ENCODE measurements at regions not wholly inside any gene's neighbourhood (a gene's known extent, or its start where the extent isn't known, plus 50 kb on each side); places are given as distances from the start of the nearest gene placed in this dataset.

GRCh38 chr6:113451049-113451448 lies 406.1 kb upstream of the MARCKS start:
- DNase-seq (ENCODE audit: low read depth in 2 of 2) = no peak

- DNase-seq (ENCODE audit: low read depth in 2 of 2) = no peak
These were observed 399.9 kb upstream of the MARCKS start for GRCh38 chr6:113457198-113457597.

- DNase-seq (ENCODE audit: low read depth in 2 of 2) = no peak
These were observed 399.4 kb upstream of the MARCKS start for GRCh38 chr6:113457751-113458150.

DNA sequence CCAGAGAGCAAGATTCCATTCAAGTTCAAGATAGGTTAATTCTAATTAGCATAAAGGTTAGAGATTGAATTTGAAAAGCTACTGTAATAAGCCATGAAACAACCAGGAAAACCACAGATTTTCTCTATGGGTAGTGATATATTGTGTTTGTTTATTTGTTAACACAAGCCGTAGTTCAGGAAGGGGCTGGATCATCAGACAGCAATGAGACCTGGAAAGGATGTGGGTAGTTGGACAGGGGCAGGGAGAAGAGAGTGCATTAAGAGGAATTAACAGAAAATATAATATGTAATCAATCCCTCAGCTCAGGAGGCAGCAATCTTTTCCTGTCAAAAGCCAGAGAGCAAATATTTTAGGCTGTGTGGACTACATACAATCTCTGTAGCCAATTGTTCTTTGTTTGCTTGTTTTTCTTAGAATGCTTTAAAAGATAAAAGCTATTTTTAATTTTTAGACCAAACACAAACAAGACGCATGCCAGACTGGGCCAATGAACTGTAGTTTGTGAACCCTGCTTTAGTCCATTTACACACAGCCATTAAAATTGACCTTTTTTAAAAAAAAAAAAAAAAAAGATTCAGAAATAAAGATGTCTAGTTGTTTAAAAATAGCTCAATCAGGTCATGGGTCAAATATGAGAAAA lies 398.7 kb upstream of the MARCKS start:
- DNase-seq (ENCODE audit: low read depth in 2 of 2) = no peak

DNA sequence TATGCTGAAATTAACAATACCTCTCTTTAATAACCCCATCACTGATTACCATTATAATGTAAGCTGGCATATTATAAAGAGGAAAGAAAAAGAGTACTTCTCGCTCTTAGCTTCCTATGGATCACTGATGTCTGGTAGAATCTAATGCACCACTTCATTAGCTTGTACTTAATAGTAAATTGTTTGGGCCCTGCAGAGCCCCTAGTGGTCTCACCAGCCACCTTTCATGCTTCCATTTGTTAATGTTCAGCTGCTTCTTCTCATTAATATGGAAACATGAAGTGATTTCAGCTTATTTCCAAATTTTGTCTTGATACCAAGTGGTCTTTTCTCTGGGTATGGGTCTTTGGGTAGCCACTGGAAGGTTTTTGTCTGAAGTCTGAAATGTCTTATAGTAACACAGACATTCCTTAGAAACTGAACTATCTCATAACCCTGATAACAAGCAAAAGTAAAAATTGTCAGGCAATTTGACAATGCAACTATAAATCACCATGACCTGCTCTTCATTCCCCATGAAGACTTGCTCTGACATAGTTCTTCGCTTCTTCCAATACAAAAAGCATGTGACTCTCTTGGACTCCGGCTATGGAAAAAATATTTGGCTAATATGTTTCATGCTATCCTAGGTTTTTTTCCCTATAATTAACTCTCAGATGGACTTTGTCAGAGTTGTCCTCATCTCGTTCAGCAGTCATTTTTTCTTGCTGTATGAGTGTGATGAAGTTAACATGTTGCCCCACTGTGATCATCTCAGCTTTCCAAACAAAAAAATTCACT lies 395.8 kb upstream of the MARCKS start:
- DNase-seq (ENCODE audit: low read depth in 2 of 2) = no peak

GRCh38 chr6:113464536-113464935 lies 392.6 kb upstream of the MARCKS start:
- DNase-seq (ENCODE audit: low read depth in 2 of 2) = no peak

- DNase-seq (ENCODE audit: low read depth in 2 of 2) = no peak
These were observed 392.2 kb upstream of the MARCKS start for GRCh38 chr6:113464960-113465359.

GRCh38 chr6:113466526-113466925 lies 390.6 kb upstream of the MARCKS start:
- DNase-seq (ENCODE audit: low read depth in 2 of 2) = no peak

GRCh38 chr6:113475392-113475791 lies 381.8 kb upstream of the MARCKS start:
- DNase-seq (ENCODE audit: low read depth in 2 of 2) = no peak

DNA sequence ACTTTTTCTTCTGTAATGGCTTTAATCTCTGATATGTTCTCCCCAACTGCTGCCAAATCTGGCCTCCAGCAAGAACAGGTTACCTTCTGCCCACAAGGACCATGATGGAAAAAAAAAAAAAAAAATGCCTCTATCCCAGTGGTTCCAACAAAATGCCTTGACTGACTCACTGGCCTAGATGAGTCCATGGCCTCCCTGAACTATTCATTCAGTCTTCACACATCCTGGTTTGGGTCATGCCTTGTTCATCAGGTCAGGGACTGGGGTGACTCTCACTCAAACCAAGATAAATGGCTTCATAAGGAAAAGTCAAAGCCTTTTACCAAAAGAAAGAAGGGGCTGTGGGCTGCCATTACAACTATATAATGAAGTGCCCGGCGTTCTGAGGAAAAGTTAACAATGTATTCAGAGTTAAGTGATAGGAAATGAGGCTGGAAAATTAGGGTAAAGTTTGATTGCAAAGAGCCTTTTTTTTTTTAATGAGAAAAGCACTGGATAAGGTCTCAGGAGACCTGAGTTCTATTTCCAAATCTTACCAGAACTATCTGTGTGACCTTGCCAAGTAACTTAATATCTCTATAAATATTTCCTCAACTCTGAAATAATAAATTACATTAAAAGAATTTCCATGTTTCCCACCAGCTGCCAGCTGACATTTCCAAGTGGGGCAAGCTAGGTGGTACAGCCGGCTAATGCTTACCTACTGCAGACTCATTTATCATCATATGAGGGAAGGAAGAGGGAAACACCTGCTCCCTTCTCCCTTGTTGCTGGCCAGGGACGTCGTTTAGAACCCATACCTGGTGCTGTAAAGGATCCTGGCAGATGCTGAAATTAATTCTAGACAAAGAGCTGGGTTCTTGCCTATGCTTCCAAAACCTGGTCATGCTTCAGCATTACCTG lies 380.0 kb upstream of the MARCKS start:
- DNase-seq (ENCODE audit: low read depth in 2 of 2) = no peak

DNA sequence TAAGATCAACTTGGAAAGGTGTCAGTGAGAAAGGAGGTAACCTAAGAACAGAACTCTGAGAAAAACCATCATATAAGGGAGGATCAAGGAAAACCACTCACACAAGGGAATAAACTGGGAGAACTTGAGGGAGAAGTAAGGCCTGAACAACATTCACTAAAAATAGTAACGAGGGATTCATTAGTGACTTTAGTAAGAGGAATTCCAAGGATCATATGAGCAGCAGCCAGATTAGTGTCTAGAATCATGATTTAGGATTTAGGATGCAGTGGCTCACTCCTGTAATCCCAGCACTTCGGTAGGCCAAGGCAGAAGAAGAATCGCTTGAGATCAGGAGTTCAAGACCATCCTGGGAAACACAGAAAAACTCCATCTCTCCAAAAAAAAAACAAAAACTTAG lies 376.5 kb upstream of the MARCKS start:
- no peak for DNase-seq (ENCODE audit: low read depth in 2 of 2)

- no peak for DNase-seq (ENCODE audit: low read depth in 2 of 2)
These were observed 375.7 kb upstream of the MARCKS start for GRCh38 chr6:113481458-113481857.

GRCh38 chr6:113481910-113482309 lies 375.2 kb upstream of the MARCKS start:
- no peak for DNase-seq (ENCODE audit: low read depth in 2 of 2)

GRCh38 chr6:113482771-113483170 lies 374.4 kb upstream of the MARCKS start:
- DNase-seq (ENCODE audit: low read depth in 2 of 2) = no peak

- DNase-seq (ENCODE audit: low read depth in 2 of 2) = no peak
These were observed 370.9 kb upstream of the MARCKS start for GRCh38 chr6:113486199-113486598.

DNA sequence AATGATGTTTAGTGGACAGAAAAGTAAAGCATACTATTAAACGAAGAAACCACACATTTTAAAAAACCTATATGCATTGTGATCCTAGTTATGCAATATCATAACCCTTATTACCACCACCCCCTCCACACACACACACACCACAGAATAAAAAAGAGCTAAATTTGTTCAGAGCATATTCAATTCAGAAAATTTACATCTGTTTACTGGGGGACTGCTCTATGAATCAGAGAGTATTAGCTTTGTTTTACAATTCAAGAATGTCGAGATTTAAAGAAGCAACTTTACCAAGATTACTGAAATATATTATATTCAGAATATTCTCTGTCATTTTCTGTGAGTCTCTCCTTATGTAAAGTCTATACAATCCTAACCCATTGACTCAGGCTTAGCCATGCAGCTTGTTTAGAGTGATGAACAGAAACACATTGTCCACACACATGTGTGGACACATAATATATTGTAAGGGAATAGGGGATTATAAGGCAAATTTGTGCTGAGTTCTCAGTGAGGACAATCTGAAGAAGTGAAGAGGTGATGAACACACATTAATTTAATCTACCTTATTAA lies 369.6 kb upstream of the MARCKS start:
- no peak for DNase-seq (ENCODE audit: low read depth in 2 of 2)

DNA sequence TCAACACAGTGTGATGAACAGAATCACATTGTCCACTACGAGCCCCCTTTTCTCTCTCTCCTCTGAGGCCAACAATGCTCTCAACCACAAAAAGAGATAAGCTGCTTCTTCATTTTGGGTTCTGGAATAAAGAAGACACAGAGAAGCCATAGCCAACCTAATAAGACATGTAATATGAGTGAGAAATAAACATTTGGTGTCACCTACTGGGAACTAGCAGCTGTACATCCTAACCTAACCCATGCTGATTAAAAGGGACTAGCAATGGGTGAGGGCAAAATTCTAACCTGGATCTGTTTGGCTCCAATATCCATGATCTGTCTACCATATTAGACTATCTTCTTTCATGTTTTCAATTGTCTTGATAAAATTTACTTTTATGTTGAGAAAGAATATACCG lies 369.1 kb upstream of the MARCKS start:
- no peak for DNase-seq (ENCODE audit: low read depth in 2 of 2)

DNA sequence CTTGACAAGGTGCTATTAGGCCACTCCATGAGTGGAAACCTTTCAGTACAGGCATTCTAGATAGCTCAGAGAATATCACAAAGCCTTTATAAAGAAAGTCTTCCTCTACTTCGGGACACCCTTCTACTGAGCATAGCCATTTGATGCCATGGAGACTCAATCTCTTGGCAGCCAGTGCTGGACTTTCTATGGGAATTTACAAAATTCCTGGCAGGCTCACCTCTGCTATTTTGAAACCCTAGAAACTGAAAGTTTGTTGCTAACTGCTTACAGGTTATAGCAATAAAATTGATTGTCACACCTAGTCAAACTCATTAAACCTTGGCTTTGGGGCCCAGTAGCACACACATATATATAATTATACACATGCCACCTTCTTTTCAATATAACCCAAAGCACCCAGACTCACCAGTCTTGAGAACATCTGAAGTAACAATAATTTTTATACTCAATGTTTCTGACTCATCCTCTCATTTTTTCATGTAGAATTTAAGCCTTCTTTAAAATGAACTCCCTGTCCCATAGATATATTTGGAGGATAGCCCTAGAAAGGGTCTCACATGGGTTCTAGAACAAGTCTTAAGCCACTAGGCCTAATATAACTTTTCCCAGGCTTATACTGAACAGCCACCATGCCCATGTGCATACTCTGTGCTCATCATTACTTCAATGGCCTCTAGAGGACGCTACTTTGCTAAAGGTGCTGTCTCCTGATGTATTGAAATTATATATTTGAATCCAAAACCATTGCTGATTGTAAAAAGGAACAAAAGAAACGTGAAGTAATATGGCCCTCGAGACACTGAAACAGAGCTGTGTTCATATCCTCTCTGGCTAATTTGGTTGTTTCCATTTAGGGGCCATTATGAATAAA lies 368.1 kb upstream of the MARCKS start:
- DNase-seq (ENCODE audit: low read depth in 2 of 2) = no peak

GRCh38 chr6:113489952-113490746 lies 367.0 kb upstream of the MARCKS start:
- DNase-seq (ENCODE audit: low read depth in 2 of 2) = no peak

GRCh38 chr6:113491376-113491775 lies 365.8 kb upstream of the MARCKS start:
- no peak for DNase-seq (ENCODE audit: low read depth in 2 of 2)

Measured in stimulated activated CD4-positive, alpha-beta T cell treated with anti-CD3 and anti-CD28 coated beads, Interleukin-4, amount 100 ng/mL, for 48 hours (primary cell).